K562 (cell line): ENCODE measurements at regions not wholly inside any gene's neighbourhood (a gene's known extent, or its start where the extent isn't known, plus 50 kb on each side); places are given as distances from the start of the nearest gene placed in this dataset.

Experiments
- CBX8 ChIP-seq: fragments of 200-600 bp; sonication (generic); IDR thresholded peaks from 2 replicates; pipeline ENCODE4 v1.6.1; 2012; ENCODE audit warnings: borderline replicate concordance, mixed run types, low read depth, mild to moderate bottlenecking, moderate library complexity, mixed read lengths, low read length, control low read depth, inconsistent platforms; ENCODE audit not compliant: poor library complexity, severe bottlenecking; ENCODE audit errors: extremely low read depth
- COPS2 ChIP-seq: fragments of 450-650 bp; conservative IDR thresholded peaks from 2 replicates; pipeline ENCODE4 v1.6.1; 2016; ENCODE audit warnings: mild to moderate bottlenecking, moderate library complexity
- FOXM1 ChIP-seq, 2 experiments: fragments of 450-650 bp in 1 of 2; sonication (generic) in 1 of 2; formaldehyde crosslinking in 1 of 2; IDR thresholded peaks; 2 replicates each; pipeline versions ENCODE4 v1.6.1 to v1.9.0; 2017 to 2022; ENCODE audit warnings: low read depth in 2 of 2, mild to moderate bottlenecking in 2 of 2, missing genetic modification reagents in 1 of 2, moderate library complexity in 1 of 2
- TEAD1 ChIP-seq, 2 experiments: fragments of 450-650 bp in 1 of 2; sonication (generic) in 1 of 2; formaldehyde crosslinking; IDR thresholded peaks; 2 replicates each; pipeline versions ENCODE4 v1.4.0 to v1.8.0; 2020 to 2022; ENCODE audit warnings: mild to moderate bottlenecking in 2 of 2, missing genetic modification reagents in 1 of 2
- THRAP3 ChIP-seq: fragments of 450-650 bp; IDR thresholded peaks from 2 replicates; pipeline ENCODE4 v1.6.1; 2016; ENCODE audit warnings: mild to moderate bottlenecking, inconsistent platforms, borderline replicate concordance
- TF ChIP-seq, protein P1 (sequence below): sonication (generic); formaldehyde crosslinking; IDR thresholded peaks from 2 replicates; pipeline ENCODE4 v1.8.1; 2023; ENCODE audit warnings: mild to moderate bottlenecking, missing genetic modification reagents, moderate library complexity
- TF ChIP-seq, protein P2 (sequence below): IDR thresholded peaks from 2 replicates; pipeline ENCODE4 v1.6.1; 2014; ENCODE audit warnings: antibody characterized with exemption
- TF ChIP-seq, protein P3 (sequence below): conservative IDR thresholded peaks from 2 replicates; pipeline ENCODE4 v1.6.1; 2011; ENCODE audit warnings: low read depth, mild to moderate bottlenecking, low read length; ENCODE audit not compliant: control insufficient read depth
- TF ChIP-seq, protein P4 (sequence below): IDR thresholded peaks from 2 replicates; pipeline ENCODE4 v1.6.1; 2011; ENCODE audit warnings: borderline replicate concordance, low read depth, mild to moderate bottlenecking, moderate library complexity, low read length; ENCODE audit not compliant: insufficient read depth, poor library complexity, severe bottlenecking
- TF ChIP-seq, protein P5 (sequence below): fragments of 200-800 bp; sonication (Bioruptor generic); IDR thresholded peaks from 2 replicates; pipeline ENCODE4 v1.6.1; 2017; ENCODE audit warnings: missing genetic modification characterization, missing compliant biosample characterization
- TF ChIP-seq, protein P6 (sequence below): sonication (generic); formaldehyde crosslinking; IDR thresholded peaks from 2 replicates; pipeline ENCODE4 v1.8.1; 2023; ENCODE audit warnings: missing genetic modification reagents, mild to moderate bottlenecking, borderline replicate concordance

DNA sequence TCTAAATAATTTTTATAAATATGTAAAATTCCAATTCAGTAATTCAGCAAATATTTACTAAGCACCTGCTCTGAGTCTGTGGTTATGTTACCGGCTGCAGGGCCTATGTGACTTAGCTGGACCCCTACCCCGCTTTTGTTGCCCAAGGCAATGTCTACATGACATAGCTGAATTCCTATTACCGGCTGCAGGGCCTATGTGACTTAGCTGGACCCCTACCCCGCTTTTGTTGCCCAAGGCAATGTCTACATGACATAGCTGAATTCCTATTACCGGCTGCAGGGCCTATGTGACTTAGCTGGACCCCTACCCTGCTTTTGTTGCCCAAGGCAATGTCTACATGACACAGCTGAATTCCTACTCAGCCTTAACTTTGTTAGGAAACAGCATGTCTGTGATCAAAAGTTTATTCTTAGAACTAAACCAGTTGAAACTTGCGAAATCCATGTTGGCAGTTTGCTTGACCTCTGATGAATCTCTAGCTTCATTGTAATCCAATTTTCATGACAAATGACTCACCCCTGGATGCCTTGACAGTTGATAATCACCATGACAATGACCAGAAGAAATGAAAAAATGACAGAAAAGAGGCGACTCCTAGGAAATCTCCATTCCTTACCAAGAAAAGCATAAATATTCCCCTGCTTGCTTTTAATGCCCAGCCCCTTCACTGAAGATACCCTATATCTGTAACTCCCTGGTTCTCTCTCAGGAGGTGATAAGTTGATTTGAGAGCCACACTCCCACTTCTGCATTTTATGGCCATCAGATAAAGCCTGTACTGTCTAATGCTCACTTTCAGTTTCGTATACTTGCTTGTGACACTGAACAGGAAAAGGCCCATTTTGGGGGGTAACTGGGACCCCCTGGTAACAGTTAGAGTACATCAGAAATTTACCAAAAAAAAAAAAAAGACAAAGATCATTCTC lies 148.4 kb upstream of the SYT10 start (continued):
- TF ChIP-seq, protein P1, sequence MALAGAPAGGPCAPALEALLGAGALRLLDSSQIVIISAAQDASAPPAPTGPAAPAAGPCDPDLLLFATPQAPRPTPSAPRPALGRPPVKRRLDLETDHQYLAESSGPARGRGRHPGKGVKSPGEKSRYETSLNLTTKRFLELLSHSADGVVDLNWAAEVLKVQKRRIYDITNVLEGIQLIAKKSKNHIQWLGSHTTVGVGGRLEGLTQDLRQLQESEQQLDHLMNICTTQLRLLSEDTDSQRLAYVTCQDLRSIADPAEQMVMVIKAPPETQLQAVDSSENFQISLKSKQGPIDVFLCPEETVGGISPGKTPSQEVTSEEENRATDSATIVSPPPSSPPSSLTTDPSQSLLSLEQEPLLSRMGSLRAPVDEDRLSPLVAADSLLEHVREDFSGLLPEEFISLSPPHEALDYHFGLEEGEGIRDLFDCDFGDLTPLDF (CRISPR knock-in tag): no peak
- TF ChIP-seq FOXM1 (IDR thresholded peaks at IDR 0.05; ENCODE audit: low read depth): peak; percentile 91
- TF ChIP-seq FOXM1 (CRISPR knock-in tag; IDR thresholded peaks at IDR 0.05; ENCODE audit: low read depth): no peak
- TF ChIP-seq, protein P2, sequence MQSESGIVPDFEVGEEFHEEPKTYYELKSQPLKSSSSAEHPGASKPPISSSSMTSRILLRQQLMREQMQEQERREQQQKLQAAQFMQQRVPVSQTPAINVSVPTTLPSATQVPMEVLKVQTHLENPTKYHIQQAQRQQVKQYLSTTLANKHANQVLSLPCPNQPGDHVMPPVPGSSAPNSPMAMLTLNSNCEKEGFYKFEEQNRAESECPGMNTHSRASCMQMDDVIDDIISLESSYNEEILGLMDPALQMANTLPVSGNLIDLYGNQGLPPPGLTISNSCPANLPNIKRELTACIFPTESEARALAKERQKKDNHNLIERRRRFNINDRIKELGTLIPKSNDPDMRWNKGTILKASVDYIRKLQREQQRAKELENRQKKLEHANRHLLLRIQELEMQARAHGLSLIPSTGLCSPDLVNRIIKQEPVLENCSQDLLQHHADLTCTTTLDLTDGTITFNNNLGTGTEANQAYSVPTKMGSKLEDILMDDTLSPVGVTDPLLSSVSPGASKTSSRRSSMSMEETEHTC: no peak
- TF ChIP-seq, protein P3, sequence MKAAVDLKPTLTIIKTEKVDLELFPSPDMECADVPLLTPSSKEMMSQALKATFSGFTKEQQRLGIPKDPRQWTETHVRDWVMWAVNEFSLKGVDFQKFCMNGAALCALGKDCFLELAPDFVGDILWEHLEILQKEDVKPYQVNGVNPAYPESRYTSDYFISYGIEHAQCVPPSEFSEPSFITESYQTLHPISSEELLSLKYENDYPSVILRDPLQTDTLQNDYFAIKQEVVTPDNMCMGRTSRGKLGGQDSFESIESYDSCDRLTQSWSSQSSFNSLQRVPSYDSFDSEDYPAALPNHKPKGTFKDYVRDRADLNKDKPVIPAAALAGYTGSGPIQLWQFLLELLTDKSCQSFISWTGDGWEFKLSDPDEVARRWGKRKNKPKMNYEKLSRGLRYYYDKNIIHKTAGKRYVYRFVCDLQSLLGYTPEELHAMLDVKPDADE: no peak
- no peak for TF ChIP-seq CBX8
- no peak for TF ChIP-seq COPS2
- TF ChIP-seq TEAD1 (CRISPR knock-in tag; IDR thresholded peaks at IDR 0.05): peak; percentile 21 to 84; a peak in 3 of 4 replicates
- TF ChIP-seq, protein P4, sequence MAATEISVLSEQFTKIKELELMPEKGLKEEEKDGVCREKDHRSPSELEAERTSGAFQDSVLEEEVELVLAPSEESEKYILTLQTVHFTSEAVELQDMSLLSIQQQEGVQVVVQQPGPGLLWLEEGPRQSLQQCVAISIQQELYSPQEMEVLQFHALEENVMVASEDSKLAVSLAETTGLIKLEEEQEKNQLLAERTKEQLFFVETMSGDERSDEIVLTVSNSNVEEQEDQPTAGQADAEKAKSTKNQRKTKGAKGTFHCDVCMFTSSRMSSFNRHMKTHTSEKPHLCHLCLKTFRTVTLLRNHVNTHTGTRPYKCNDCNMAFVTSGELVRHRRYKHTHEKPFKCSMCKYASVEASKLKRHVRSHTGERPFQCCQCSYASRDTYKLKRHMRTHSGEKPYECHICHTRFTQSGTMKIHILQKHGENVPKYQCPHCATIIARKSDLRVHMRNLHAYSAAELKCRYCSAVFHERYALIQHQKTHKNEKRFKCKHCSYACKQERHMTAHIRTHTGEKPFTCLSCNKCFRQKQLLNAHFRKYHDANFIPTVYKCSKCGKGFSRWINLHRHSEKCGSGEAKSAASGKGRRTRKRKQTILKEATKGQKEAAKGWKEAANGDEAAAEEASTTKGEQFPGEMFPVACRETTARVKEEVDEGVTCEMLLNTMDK: no peak
- TF ChIP-seq THRAP3: no peak
- TF ChIP-seq, protein P5, sequence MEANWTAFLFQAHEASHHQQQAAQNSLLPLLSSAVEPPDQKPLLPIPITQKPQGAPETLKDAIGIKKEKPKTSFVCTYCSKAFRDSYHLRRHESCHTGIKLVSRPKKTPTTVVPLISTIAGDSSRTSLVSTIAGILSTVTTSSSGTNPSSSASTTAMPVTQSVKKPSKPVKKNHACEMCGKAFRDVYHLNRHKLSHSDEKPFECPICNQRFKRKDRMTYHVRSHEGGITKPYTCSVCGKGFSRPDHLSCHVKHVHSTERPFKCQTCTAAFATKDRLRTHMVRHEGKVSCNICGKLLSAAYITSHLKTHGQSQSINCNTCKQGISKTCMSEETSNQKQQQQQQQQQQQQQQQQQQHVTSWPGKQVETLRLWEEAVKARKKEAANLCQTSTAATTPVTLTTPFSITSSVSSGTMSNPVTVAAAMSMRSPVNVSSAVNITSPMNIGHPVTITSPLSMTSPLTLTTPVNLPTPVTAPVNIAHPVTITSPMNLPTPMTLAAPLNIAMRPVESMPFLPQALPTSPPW: peak; percentile 25; the same call in 1 of the 2 replicates
- TF ChIP-seq, protein P6, sequence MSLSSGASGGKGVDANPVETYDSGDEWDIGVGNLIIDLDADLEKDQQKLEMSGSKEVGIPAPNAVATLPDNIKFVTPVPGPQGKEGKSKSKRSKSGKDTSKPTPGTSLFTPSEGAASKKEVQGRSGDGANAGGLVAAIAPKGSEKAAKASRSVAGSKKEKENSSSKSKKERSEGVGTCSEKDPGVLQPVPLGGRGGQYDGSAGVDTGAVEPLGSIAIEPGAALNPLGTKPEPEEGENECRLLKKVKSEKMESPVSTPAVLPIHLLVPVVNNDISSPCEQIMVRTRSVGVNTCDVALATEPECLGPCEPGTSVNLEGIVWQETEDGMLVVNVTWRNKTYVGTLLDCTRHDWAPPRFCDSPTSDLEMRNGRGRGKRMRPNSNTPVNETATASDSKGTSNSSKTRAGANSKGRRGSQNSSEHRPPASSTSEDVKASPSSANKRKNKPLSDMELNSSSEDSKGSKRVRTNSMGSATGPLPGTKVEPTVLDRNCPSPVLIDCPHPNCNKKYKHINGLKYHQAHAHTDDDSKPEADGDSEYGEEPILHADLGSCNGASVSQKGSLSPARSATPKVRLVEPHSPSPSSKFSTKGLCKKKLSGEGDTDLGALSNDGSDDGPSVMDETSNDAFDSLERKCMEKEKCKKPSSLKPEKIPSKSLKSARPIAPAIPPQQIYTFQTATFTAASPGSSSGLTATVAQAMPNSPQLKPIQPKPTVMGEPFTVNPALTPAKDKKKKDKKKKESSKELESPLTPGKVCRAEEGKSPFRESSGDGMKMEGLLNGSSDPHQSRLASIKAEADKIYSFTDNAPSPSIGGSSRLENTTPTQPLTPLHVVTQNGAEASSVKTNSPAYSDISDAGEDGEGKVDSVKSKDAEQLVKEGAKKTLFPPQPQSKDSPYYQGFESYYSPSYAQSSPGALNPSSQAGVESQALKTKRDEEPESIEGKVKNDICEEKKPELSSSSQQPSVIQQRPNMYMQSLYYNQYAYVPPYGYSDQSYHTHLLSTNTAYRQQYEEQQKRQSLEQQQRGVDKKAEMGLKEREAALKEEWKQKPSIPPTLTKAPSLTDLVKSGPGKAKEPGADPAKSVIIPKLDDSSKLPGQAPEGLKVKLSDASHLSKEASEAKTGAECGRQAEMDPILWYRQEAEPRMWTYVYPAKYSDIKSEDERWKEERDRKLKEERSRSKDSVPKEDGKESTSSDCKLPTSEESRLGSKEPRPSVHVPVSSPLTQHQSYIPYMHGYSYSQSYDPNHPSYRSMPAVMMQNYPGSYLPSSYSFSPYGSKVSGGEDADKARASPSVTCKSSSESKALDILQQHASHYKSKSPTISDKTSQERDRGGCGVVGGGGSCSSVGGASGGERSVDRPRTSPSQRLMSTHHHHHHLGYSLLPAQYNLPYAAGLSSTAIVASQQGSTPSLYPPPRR (CRISPR knock-in tag): no peak
